Kidney (tissue), 13 donors: ENCODE measurements at regions not wholly inside any gene's neighbourhood (a gene's known extent, or its start where the extent isn't known, plus 50 kb on each side); places are given as distances from the start of the nearest gene placed in this dataset.
"Not testable (repeated sequence)": the region's sequence is repeated elsewhere in the genome, so short reads cannot be mapped to it uniquely, and the experiment has no call there.

ENCODE experiments used
- DNase-seq, 5 donors: peaks; one replicate each; pipeline ENCODE4 v3.0.0-alpha.2; 2013 to 2020
- FAIRE-seq: peaks from 2 replicates; lab custom pipeline; 2012; peaks lifted over from hg19 to GRCh38; lab: Jason Lieb, UNC
- H3K27ac ChIP-seq, 2 donors: one replicate each; pipeline ENCODE4 v1.7.0; 2013; ENCODE audit warnings: low read depth in 2 of 2, low read length in 2 of 2, inconsistent platforms in 1 of 2
- H3K27me3 ChIP-seq: one replicate; pipeline ENCODE4 v1.7.1; 2013; ENCODE audit warnings: low read length, inconsistent platforms; ENCODE audit not compliant: control insufficient read depth, insufficient read depth
- H3K36me3 ChIP-seq, 3 donors: one replicate each; pipeline versions ENCODE4 v1.7.0 to v1.7.1; 2013; ENCODE audit warnings: low read length in 3 of 3, control low read depth in 1 of 3, inconsistent platforms in 1 of 3; ENCODE audit not compliant: insufficient read depth in 3 of 3, control insufficient read depth in 2 of 3
- H3K4me1 ChIP-seq, 3 donors: one replicate each; pipeline versions ENCODE4 v1.7.0 to v1.7.1; 2013; ENCODE audit warnings: low read length in 3 of 3, inconsistent platforms in 1 of 3, low read depth in 1 of 3; ENCODE audit not compliant: control insufficient read depth in 2 of 3, insufficient read depth in 2 of 3
- H3K4me3 ChIP-seq, 3 donors: one replicate each; pipeline versions ENCODE4 v1.7.0 to v1.8.1; 2013; ENCODE audit warnings: low read length in 3 of 3, control low read depth in 1 of 3, inconsistent platforms in 1 of 3
- H3K9ac ChIP-seq, 3 donors: one replicate each; pipeline versions ENCODE4 v1.7.0 to v1.7.1; 2013; ENCODE audit warnings: low read length in 3 of 3, control low read depth in 1 of 3, inconsistent platforms in 1 of 3
- H3K9me3 ChIP-seq, 3 donors: one replicate each; pipeline versions ENCODE4 v1.7.0 to v1.7.1; 2013; ENCODE audit warnings: low read length in 3 of 3, control low read depth in 1 of 3, inconsistent platforms in 1 of 3; ENCODE audit not compliant: control insufficient read depth in 2 of 3, insufficient read depth in 1 of 3
- intact Hi-C: fragments of 100-400 bp; cut with DNase I; formaldehyde crosslinking; loops from one replicate; pipeline ENCODE4 v1.11.1; 2022
- TF ChIP-seq, protein P1 (sequence below): IDR thresholded peaks from 3 replicates; pipeline ENCODE4 v1.5.1; 2012; ENCODE audit warnings: mild to moderate bottlenecking, moderate library complexity, borderline replicate concordance; ENCODE audit not compliant: insufficient read depth; ENCODE audit errors: extremely low read depth
- donor health status: control.
- donor health status: control.
- donor health status: control.
- donor health status: control.
- donor health status: control.
- donor health status: DM: yes; HTN: yes; CAD: no.
- donor health status: Normal renal cell carcinoma (clear cell type).

DNA sequence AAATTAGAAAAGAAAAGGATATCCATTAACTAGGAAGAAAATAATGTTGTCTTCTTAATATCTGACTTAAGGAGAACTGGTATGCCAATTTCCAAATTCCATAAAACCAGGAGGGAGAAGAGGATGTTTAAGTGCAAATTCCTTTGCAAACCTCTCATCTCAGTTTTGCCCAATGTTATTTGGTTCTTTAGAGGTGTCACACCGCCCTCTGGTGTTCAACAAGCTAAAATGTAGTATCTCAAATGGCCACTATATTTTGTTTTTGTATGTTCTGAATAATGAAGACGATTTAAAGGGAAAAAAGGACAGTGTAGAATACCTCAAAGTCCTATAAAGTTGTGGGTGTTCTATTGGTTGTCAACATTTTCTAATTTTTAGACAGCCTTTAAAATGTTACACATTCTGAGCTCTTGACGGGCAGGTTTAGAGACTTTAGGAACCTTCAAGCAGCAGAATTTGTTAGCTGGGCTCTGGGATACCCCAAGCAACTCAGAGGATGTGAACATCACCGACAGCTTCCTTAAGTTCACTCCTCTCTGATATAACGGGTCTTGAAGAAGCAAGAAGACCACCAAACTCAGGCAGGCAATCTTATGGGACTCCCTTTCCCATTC is 458.3 kb downstream of the MFSD1 start:
- Histone ChIP-seq H3K9me3 (no peaks in the 10 kb centered on the region), H3K36me3 (no peaks in the 10 kb centered on the region), H3K9ac (no peak overlapping the region), H3K27ac (no peak overlapping the region), H3K4me3 (no peak overlapping the region), H3K4me1 (no peaks in the 10 kb centered on the region), H3K27me3 (no peaks in the 10 kb centered on the region)
- intact Hi-C loops, result loop anchor here (10.0 kb wide), 1 partner anchor 545 kb away; no protein-coding TSS in a partner anchor
- DNase-seq, result peak in 3 of 5 donors; percentile 42 to 86 (median 70)
- TF ChIP-seq, protein P1, sequence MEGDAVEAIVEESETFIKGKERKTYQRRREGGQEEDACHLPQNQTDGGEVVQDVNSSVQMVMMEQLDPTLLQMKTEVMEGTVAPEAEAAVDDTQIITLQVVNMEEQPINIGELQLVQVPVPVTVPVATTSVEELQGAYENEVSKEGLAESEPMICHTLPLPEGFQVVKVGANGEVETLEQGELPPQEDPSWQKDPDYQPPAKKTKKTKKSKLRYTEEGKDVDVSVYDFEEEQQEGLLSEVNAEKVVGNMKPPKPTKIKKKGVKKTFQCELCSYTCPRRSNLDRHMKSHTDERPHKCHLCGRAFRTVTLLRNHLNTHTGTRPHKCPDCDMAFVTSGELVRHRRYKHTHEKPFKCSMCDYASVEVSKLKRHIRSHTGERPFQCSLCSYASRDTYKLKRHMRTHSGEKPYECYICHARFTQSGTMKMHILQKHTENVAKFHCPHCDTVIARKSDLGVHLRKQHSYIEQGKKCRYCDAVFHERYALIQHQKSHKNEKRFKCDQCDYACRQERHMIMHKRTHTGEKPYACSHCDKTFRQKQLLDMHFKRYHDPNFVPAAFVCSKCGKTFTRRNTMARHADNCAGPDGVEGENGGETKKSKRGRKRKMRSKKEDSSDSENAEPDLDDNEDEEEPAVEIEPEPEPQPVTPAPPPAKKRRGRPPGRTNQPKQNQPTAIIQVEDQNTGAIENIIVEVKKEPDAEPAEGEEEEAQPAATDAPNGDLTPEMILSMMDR, result peak; percentile 66
- peak; percentile 85 for FAIRE-seq

- intact Hi-C loops, result loop anchor here (10.0 kb wide), 1 partner anchor 543 kb away; no protein-coding TSS in a partner anchor
- not testable (repeated sequence) for H3K4me3 ChIP-seq, H3K27ac ChIP-seq, DNase-seq, H3K36me3 ChIP-seq, FAIRE-seq, H3K9me3 ChIP-seq, H3K27me3 ChIP-seq, H3K9ac ChIP-seq, H3K4me1 ChIP-seq
Measured at GRCh38 chr3:159261333-159261732, 459.5 kb downstream of the MFSD1 start.

GRCh38 chr3:159263750-159264553 is 462.1 kb downstream of the MFSD1 start:
- Histone ChIP-seq H3K36me3 (no peaks in the 10 kb centered on the region), H3K9me3 (no peaks in the 10 kb centered on the region), H3K27ac (no peak overlapping the region), H3K4me1 (no peaks in the 10 kb centered on the region), H3K27me3 (no peaks in the 10 kb centered on the region), H3K4me3 (no peak overlapping the region), H3K9ac (no peak overlapping the region)
- intact Hi-C loops, result loop anchor here (10.0 kb wide), 1 partner anchor 541 kb away; no protein-coding TSS in a partner anchor
- TF ChIP-seq, protein P1, result peak; percentile 58
- DNase-seq, result peak in 3 of 5 donors; percentile 36 to 79 (median 69)
- peak; percentile 63 for FAIRE-seq

- TF ChIP-seq, protein P1, result no peak
- H3K4me3 ChIP-seq, result no peak overlapping the region
- FAIRE-seq (no peak), DNase-seq (no peak)
- H3K36me3 ChIP-seq, result no peaks in the 10 kb centered on the region
- no peak overlapping the region for H3K27ac ChIP-seq
- H3K27me3 ChIP-seq, result no peaks in the 10 kb centered on the region
- H3K9me3 ChIP-seq, result no peaks in the 10 kb centered on the region
- no peak overlapping the region for H3K9ac ChIP-seq
- H3K4me1 ChIP-seq, result no peaks in the 10 kb centered on the region
- intact Hi-C loops, result loop anchor here (10.0 kb wide), 1 partner anchor 539 kb away; no protein-coding TSS in a partner anchor
Measured at GRCh38 chr3:159265705-159266104, 463.9 kb downstream of the MFSD1 start.
